Stomach (tissue), 4 donors: ENCODE measurements at regions not wholly inside any gene's neighbourhood (a gene's known extent, or its start where the extent isn't known, plus 50 kb on each side); places are given as distances from the start of the nearest gene placed in this dataset.

Experiments used
- CTCF ChIP-seq, 7 experiments: fragments of 450-650 bp in 4 of 7; fragments of 200-600 bp in 3 of 7; sonication (generic) in 3 of 7; IDR thresholded peaks; one replicate each; pipeline ENCODE4 v1.5.1; 2016 to 2019; ENCODE audit warnings: antibody characterized with exemption in 7 of 7, control low read depth in 2 of 7, mild to moderate bottlenecking in 1 of 7
- POLR2AphosphoS5 ChIP-seq, 3 donors: sonication (generic); formaldehyde crosslinking; IDR thresholded peaks; one replicate each; pipeline ENCODE4 v1.6.1; 2016; ENCODE audit warnings: antibody characterized with exemption in 3 of 3

GRCh38 chr10:4546931-4547330 lies 279.1 kb upstream of the AKR1E2 start:
- TF ChIP-seq CTCF (IDR thresholded peaks at IDR 0.05) (no peak), POLR2AphosphoS5 (IDR thresholded peaks at IDR 0.05) (no peak)
